Activated CD4-positive, alpha-beta T cell treated with anti-CD3 and anti-CD28 coated beads, Interleukin-2, amount 10 ng/mL, durations not matched to agents 24 days and 14 days (primary cell): ENCODE measurements at regions not wholly inside any gene's neighbourhood (a gene's known extent, or its start where the extent isn't known, plus 50 kb on each side); places are given as distances from the start of the nearest gene placed in this dataset.

Source experiments
- DNase-seq: peaks from one replicate; pipeline ENCODE4 v3.0.0; 2022
- H3K27ac Mint-ChIP-seq: one replicate; pipeline ENCODE4 v1.8.0; 2022; ENCODE audit warnings: mild to moderate bottlenecking, mixed read lengths
- H3K27me3 Mint-ChIP-seq: one replicate; pipeline ENCODE4 v1.8.0; 2022; ENCODE audit warnings: mixed read lengths
- H3K36me3 Mint-ChIP-seq: one replicate; pipeline ENCODE4 v1.8.0; 2022; ENCODE audit warnings: low read depth, mild to moderate bottlenecking, mixed read lengths
- H3K4me1 Mint-ChIP-seq: one replicate; pipeline ENCODE4 v1.8.0; 2021; ENCODE audit warnings: mixed read lengths
- H3K4me3 Mint-ChIP-seq: one replicate; pipeline ENCODE4 v1.8.0; 2022; ENCODE audit warnings: mild to moderate bottlenecking, moderate library complexity, mixed read lengths
- H3K9me3 Mint-ChIP-seq: one replicate; pipeline ENCODE4 v1.8.0; 2021; ENCODE audit warnings: mixed read lengths
- intact Hi-C: fragments of 100-400 bp; cut with micrococcal nuclease; formaldehyde crosslinking; loops from one replicate; pipeline ENCODE4 v1.15.1; 2023

GRCh38 chr6:139650941-139651340 lies 276.5 kb upstream of the CITED2 start:
- Mint-ChIP-seq H3K36me3 (no peaks in the 10 kb centered on the region), H3K4me1 (no peaks in the 10 kb centered on the region), H3K4me3 (no peak overlapping the region), H3K27me3 (peaks cover 5% of the 10 kb centered on the region), H3K27ac (no peak overlapping the region), H3K9me3 (no peaks in the 10 kb centered on the region)
- no peak for DNase-seq
- intact Hi-C loops, result no loop called here

- peaks cover 7% of the 10 kb centered on the region for H3K27me3 Mint-ChIP-seq
- H3K36me3 Mint-ChIP-seq, result no peaks in the 10 kb centered on the region
- intact Hi-C loops, result no loop called here
- no peak for DNase-seq
- no peaks in the 10 kb centered on the region for H3K4me1 Mint-ChIP-seq
- no peak overlapping the region for H3K4me3 Mint-ChIP-seq
- no peak overlapping the region for H3K27ac Mint-ChIP-seq
- H3K9me3 Mint-ChIP-seq, result no peaks in the 10 kb centered on the region
Observed at GRCh38 chr6:139649732-139650131, 275.3 kb upstream of the CITED2 start.

DNA sequence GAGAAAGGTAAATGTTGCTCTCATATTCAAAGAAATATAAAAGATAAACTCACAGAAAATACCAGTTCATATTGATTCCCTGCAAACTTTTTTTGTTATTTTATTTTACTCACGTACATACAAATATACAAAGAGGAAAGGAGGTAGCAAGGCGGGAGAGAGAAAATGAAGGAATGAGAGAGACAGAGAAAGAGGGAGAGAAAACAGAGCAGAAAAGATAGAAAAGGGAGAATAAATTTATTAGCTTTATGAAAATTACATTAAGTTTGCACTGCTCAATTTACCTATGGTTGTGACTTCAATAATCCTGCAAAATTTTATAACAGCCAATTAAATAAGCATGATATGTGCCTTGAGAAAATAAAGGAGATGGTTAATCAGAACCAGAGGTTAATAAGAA lies 274.7 kb upstream of the CITED2 start:
- H3K9me3 Mint-ChIP-seq, result no peaks in the 10 kb centered on the region
- intact Hi-C loops, result no loop called here
- no peak for DNase-seq
- H3K4me3 Mint-ChIP-seq, result no peak overlapping the region
- no peak overlapping the region for H3K27ac Mint-ChIP-seq
- peaks cover 8% of the 10 kb centered on the region for H3K27me3 Mint-ChIP-seq
- no peaks in the 10 kb centered on the region for H3K36me3 Mint-ChIP-seq
- no peaks in the 10 kb centered on the region for H3K4me1 Mint-ChIP-seq

GRCh38 chr6:139648430-139649000 lies 274.1 kb upstream of the CITED2 start:
- Mint-ChIP-seq H3K9me3 (no peaks in the 10 kb centered on the region), H3K27ac (no peak overlapping the region), H3K4me3 (no peak overlapping the region), H3K4me1 (no peaks in the 10 kb centered on the region), H3K36me3 (no peaks in the 10 kb centered on the region), H3K27me3 (peaks cover 8% of the 10 kb centered on the region)
- intact Hi-C loops, result no loop called here
- DNase-seq, result no peak

DNA sequence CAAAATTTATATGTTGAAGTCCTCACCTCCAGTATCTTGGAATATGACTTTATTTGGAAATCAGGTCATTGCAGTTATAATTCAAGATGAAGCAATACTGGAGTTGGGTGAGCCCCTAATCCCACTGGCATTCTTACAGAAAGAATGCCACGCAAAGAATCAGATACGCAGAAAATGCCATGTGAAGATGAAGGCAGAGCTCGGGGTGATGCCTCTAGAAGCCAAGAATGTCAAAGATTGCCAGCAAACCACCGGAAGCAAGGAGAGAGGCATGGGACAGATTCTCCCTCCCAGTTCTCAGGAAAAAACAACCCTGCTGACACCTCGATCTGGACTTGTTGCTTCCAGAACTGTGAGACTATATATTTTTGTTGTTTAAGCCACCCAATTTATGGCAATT lies 273.4 kb upstream of the CITED2 start:
- DNase-seq, result no peak
- intact Hi-C loops, result no loop called here
- H3K4me3 Mint-ChIP-seq, result no peak overlapping the region
- H3K27ac Mint-ChIP-seq, result no peak overlapping the region
- H3K4me1 Mint-ChIP-seq, result no peaks in the 10 kb centered on the region
- no peaks in the 10 kb centered on the region for H3K36me3 Mint-ChIP-seq
- H3K9me3 Mint-ChIP-seq, result no peaks in the 10 kb centered on the region
- peaks cover 8% of the 10 kb centered on the region for H3K27me3 Mint-ChIP-seq

DNA sequence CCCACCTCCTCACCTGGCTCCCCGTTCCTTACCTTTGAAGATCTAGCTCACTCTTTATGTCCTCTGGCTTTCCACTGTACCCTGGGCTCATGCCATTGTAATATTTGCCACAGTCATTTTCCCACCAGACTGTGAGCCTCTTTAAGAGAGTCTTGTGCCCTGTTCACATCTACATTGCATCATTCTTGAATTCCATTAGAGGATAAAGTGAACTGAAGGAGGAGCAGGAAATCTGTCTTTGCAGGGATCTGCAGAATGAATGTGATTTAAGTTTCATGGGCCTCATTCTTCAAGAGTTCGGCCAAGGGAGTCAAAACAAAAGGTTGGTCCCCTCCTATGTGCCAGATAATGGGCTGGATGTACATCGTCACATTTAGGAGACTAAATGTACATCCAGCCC lies 272.6 kb upstream of the CITED2 start:
- peaks cover 13% of the 10 kb centered on the region for H3K27me3 Mint-ChIP-seq
- no peaks in the 10 kb centered on the region for H3K36me3 Mint-ChIP-seq
- no peak for DNase-seq
- no peaks in the 10 kb centered on the region for H3K9me3 Mint-ChIP-seq
- no peak overlapping the region for H3K4me3 Mint-ChIP-seq
- intact Hi-C loops, result no loop called here
- no peak overlapping the region for H3K27ac Mint-ChIP-seq
- no peaks in the 10 kb centered on the region for H3K4me1 Mint-ChIP-seq

- no peak for DNase-seq
- peaks cover 15% of the 10 kb centered on the region for H3K27me3 Mint-ChIP-seq
- H3K27ac Mint-ChIP-seq, result no peak overlapping the region
- H3K4me3 Mint-ChIP-seq, result no peak overlapping the region
- H3K36me3 Mint-ChIP-seq, result no peaks in the 10 kb centered on the region
- H3K9me3 Mint-ChIP-seq, result no peaks in the 10 kb centered on the region
- H3K4me1 Mint-ChIP-seq, result peaks cover 6% of the 10 kb centered on the region
- intact Hi-C loops, result no loop called here
Observed at GRCh38 chr6:139644821-139645220, 270.4 kb upstream of the CITED2 start.

- DNase-seq, result no peak
- intact Hi-C loops, result no loop called here
- Mint-ChIP-seq H3K4me3 (no peak overlapping the region), H3K27ac (no peak overlapping the region), H3K36me3 (no peaks in the 10 kb centered on the region), H3K4me1 (peaks cover 6% of the 10 kb centered on the region), H3K9me3 (no peaks in the 10 kb centered on the region), H3K27me3 (peaks cover 13% of the 10 kb centered on the region)
Observed at GRCh38 chr6:139643986-139644385, 269.5 kb upstream of the CITED2 start.

DNA sequence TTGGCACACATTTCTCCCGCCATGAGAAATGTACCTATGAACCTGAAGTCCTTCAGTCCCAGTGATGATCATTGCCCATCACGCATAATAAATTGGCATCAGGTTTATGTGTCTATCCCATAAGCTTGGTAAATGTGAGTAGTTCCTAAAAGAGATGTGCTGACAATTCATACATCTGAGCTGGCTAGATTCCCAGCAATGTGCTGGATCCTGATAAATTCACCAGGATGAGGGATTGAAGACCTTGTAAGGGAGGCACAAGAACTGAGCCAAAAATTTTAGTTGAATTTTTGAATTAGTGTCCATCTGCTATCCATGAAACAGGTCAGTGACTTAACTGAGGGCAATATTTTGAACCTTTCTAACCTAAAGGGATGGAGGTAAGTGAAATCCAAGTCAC lies 267.9 kb upstream of the CITED2 start:
- no peak for DNase-seq
- Mint-ChIP-seq H3K4me1 (peaks cover 6% of the 10 kb centered on the region), H3K9me3 (no peaks in the 10 kb centered on the region), H3K36me3 (no peaks in the 10 kb centered on the region), H3K27ac (no peak overlapping the region), H3K4me3 (no peak overlapping the region), H3K27me3 (peaks cover 13% of the 10 kb centered on the region)
- intact Hi-C loops, result no loop called here

DNA sequence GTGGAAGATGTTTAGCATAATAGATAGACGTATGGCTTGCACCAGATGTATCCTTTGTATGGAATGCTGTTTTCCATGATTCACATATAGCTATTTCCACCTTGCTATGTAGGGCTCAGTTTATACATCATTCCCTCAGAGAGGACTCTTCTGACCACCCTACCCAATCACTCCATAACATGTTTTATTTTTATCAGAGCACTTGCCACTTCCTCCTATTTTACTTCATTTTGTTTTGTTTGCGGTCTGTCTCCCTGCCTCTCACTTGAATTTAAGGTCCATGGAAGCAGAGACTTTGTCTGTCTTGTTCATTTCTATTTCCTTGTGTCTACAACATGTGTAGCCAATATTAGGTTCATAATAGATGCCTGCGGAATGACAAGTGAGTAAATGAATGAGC lies 266.9 kb upstream of the CITED2 start:
- DNase-seq, result no peak
- Mint-ChIP-seq H3K27ac (no peak overlapping the region), H3K9me3 (no peaks in the 10 kb centered on the region), H3K27me3 (peaks cover 13% of the 10 kb centered on the region), H3K4me3 (no peak overlapping the region), H3K36me3 (no peaks in the 10 kb centered on the region), H3K4me1 (peaks cover 6% of the 10 kb centered on the region)
- intact Hi-C loops, result no loop called here

GRCh38 chr6:139640921-139641320 lies 266.5 kb upstream of the CITED2 start:
- intact Hi-C loops, result no loop called here
- Mint-ChIP-seq H3K36me3 (no peaks in the 10 kb centered on the region), H3K27me3 (peaks cover 13% of the 10 kb centered on the region), H3K4me3 (no peak overlapping the region), H3K4me1 (peaks cover 6% of the 10 kb centered on the region), H3K27ac (no peak overlapping the region), H3K9me3 (no peaks in the 10 kb centered on the region)
- DNase-seq, result no peak

GRCh38 chr6:139640448-139640847 lies 266.0 kb upstream of the CITED2 start:
- DNase-seq, result no peak
- Mint-ChIP-seq H3K36me3 (no peaks in the 10 kb centered on the region), H3K27me3 (peaks cover 13% of the 10 kb centered on the region), H3K27ac (no peak overlapping the region), H3K4me1 (peaks cover 6% of the 10 kb centered on the region), H3K9me3 (no peaks in the 10 kb centered on the region), H3K4me3 (no peak overlapping the region)
- intact Hi-C loops, result no loop called here

GRCh38 chr6:139639507-139639906 lies 265.1 kb upstream of the CITED2 start:
- H3K36me3 Mint-ChIP-seq, result no peaks in the 10 kb centered on the region
- H3K4me3 Mint-ChIP-seq, result no peak overlapping the region
- no peak for DNase-seq
- H3K27me3 Mint-ChIP-seq, result peaks cover 13% of the 10 kb centered on the region
- H3K27ac Mint-ChIP-seq, result no peak overlapping the region
- peaks cover 6% of the 10 kb centered on the region for H3K4me1 Mint-ChIP-seq
- H3K9me3 Mint-ChIP-seq, result no peaks in the 10 kb centered on the region
- intact Hi-C loops, result no loop called here

- no peak for DNase-seq
- Mint-ChIP-seq H3K4me3 (no peak overlapping the region), H3K27me3 (peaks cover 18% of the 10 kb centered on the region), H3K4me1 (peaks cover 6% of the 10 kb centered on the region), H3K36me3 (no peaks in the 10 kb centered on the region), H3K27ac (no peak overlapping the region), H3K9me3 (peaks cover 5% of the 10 kb centered on the region)
- intact Hi-C loops, result no loop called here
Observed at GRCh38 chr6:139638179-139638941, 263.9 kb upstream of the CITED2 start.

DNA sequence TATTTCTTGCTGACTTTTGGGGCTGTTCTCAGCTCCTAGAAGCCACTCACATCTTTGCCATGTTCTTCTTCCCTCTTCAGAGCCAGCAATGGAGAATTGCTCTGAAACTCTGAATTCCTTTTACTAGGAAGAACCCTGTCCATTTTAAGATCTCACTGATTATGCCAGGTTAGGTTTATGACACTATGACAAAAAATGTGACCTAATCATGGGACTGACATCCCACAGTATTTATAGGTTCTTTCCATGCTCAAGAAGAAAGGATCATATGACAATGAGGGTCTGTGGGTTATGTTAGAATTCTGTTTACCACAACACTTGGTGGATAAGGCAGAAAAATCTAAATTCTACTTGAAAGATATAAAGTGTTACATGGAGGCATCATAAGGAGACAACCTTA lies 263.3 kb upstream of the CITED2 start:
- Mint-ChIP-seq H3K4me3 (no peak overlapping the region), H3K4me1 (peaks cover 6% of the 10 kb centered on the region), H3K27ac (no peak overlapping the region), H3K27me3 (peaks cover 22% of the 10 kb centered on the region), H3K9me3 (peaks cover 5% of the 10 kb centered on the region), H3K36me3 (no peaks in the 10 kb centered on the region)
- intact Hi-C loops, result no loop called here
- no peak for DNase-seq
